HUES6 (cell line): ENCODE measurements at regions not wholly inside any gene's neighbourhood (a gene's known extent, or its start where the extent isn't known, plus 50 kb on each side); places are given as distances from the start of the nearest gene placed in this dataset.

ENCODE experiments used
- H3K27ac ChIP-seq: 2 replicates; pipeline ENCODE4 v1.7.0; 2013; ENCODE audit warnings: low read depth, mild to moderate bottlenecking, low read length, inconsistent platforms
- H3K27me3 ChIP-seq: 2 replicates; pipeline ENCODE4 v1.6.1; 2013; ENCODE audit warnings: low read length; ENCODE audit not compliant: control insufficient read depth, insufficient read depth
- H3K36me3 ChIP-seq: 2 replicates; pipeline ENCODE4 v1.6.1; 2013; ENCODE audit warnings: low read length; ENCODE audit not compliant: control insufficient read depth, insufficient read depth
- H3K4me1 ChIP-seq: 2 replicates; pipeline ENCODE4 v1.6.1; 2013; ENCODE audit warnings: low read length; ENCODE audit not compliant: control insufficient read depth, insufficient read depth
- H3K4me3 ChIP-seq: 2 replicates; pipeline ENCODE4 v1.5.1; 2013; ENCODE audit warnings: low read depth, low read length
- H3K9ac ChIP-seq: one replicate; pipeline ENCODE4 v1.6.1; 2013; ENCODE audit warnings: mild to moderate bottlenecking, low read length
- H3K9me3 ChIP-seq: 2 replicates; pipeline ENCODE4 v1.6.1; 2013; ENCODE audit warnings: low read depth, low read length; ENCODE audit not compliant: control insufficient read depth, insufficient read depth

GRCh38 chr2:149732730-149733290, 145.2 kb upstream of the MMADHC start:
- Histone ChIP-seq H3K36me3 (no peaks in the 10 kb centered on the region), H3K4me3 (no peak overlapping the region), H3K9me3 (peaks cover 11% of the 10 kb centered on the region; the same call in 1 of the 2 replicates), H3K9ac (no peak overlapping the region), H3K27ac (no peak overlapping the region), H3K27me3 (no peaks in the 10 kb centered on the region), H3K4me1 (peaks cover 11% of the 10 kb centered on the region)

GRCh38 chr2:149732001-149732685, 144.6 kb upstream of the MMADHC start:
- Histone ChIP-seq H3K4me1 (peaks cover 11% of the 10 kb centered on the region), H3K9ac (no peak overlapping the region), H3K27me3 (no peaks in the 10 kb centered on the region), H3K4me3 (no peak overlapping the region), H3K27ac (no peak overlapping the region), H3K9me3 (peaks cover 11% of the 10 kb centered on the region; the same call in 1 of the 2 replicates), H3K36me3 (no peaks in the 10 kb centered on the region)

DNA sequence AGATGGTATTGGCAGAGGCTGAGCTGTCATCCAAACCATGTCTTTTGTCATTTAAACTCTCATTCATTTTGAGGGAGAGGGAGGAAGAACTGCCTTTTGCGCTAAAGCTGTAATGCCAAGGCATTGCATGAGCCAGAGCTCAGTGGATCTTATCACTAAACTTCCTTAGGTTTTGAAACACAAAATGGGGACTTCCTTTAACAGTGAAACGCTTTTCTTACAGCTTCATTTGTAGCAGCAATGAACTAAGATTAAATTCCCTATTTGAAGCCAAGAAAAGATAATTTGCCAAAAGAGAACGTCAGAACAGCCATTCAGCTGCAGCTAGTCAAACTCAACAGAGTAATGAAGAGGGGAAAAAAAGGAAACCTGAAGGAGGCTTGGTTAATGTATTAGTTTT, 143.5 kb upstream of the MMADHC start:
- no peak overlapping the region for H3K9ac ChIP-seq
- no peaks in the 10 kb centered on the region for H3K36me3 ChIP-seq
- no peak overlapping the region for H3K27ac ChIP-seq
- peaks cover 11% of the 10 kb centered on the region for H3K4me1 ChIP-seq
- no peak overlapping the region for H3K4me3 ChIP-seq
- H3K9me3 ChIP-seq = peaks cover 6% of the 10 kb centered on the region; the same call in 1 of the 2 replicates
- no peaks in the 10 kb centered on the region for H3K27me3 ChIP-seq

DNA sequence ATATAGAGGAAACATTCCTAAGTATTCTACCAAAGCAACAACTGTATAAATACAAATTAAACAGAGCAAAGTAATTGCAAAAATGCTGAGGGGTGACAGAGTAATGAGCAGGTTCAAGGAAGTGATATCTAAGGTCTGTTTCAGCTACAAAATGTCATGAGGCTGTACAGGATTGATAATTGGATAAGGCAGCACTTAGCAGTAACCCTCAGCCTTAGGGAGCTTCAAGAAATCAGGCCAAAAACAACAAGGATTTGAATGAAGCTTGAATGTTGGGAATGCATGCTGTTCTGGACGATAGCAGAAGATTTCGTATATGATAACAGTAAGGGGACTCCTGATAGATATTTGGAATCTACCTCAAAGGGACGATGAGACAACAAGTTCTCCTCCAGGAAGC, 142.0 kb upstream of the MMADHC start:
- H3K4me1 ChIP-seq = peaks cover 11% of the 10 kb centered on the region
- H3K4me3 ChIP-seq = no peak overlapping the region
- no peaks in the 10 kb centered on the region for H3K27me3 ChIP-seq
- H3K9ac ChIP-seq = no peak overlapping the region
- no peaks in the 10 kb centered on the region for H3K9me3 ChIP-seq
- H3K27ac ChIP-seq = no peak overlapping the region
- no peaks in the 10 kb centered on the region for H3K36me3 ChIP-seq

DNA sequence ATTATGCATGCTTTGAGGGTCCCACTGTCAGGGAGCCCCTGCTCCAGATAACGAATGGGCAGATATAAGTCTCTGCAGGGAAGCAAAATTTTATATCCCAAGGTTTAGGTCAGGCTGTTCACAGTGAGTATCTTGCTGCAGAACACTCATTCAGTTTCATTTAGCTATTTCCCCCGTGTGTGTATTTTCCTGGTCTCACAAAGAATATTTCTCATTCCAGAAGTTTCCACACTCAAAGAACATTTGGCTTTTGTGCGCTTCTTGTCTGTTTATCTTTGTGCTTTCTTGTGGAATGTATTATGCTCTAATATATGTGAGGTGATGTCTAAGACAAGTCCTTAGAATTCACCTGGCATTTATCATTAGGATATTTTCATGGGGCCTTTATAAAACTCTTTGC, 140.4 kb upstream of the MMADHC start:
- Histone ChIP-seq H3K27me3 (no peaks in the 10 kb centered on the region), H3K4me3 (no peak overlapping the region), H3K36me3 (no peaks in the 10 kb centered on the region), H3K9me3 (no peaks in the 10 kb centered on the region), H3K9ac (no peak overlapping the region), H3K4me1 (peaks cover 5% of the 10 kb centered on the region; the same call in 1 of the 2 replicates), H3K27ac (no peak overlapping the region)

DNA sequence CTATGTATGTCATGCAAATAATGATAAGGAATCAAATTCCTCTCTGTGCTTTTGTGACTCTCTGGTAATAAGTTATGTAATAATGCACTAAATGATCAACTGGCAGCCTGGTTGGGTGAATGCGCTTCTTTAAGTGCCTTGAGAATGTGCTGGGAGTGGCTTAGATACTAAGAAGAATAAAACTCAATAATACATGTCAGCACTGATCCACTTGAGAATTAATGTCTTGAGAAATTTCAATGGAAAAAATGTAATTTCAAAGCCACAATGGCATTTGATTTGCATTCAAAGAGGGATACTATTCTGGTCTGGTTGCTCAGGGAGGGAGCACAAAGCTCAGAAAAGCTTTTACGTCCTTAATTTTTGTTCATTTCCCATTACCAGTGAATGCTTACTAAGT, 137.7 kb upstream of the MMADHC start:
- no peaks in the 10 kb centered on the region for H3K9me3 ChIP-seq
- no peak overlapping the region for H3K27ac ChIP-seq
- no peaks in the 10 kb centered on the region for H3K4me1 ChIP-seq
- H3K4me3 ChIP-seq = no peak overlapping the region
- H3K27me3 ChIP-seq = no peaks in the 10 kb centered on the region
- H3K9ac ChIP-seq = no peak overlapping the region
- H3K36me3 ChIP-seq = no peaks in the 10 kb centered on the region

GRCh38 chr2:149724091-149724490, 136.5 kb upstream of the MMADHC start:
- no peak overlapping the region for H3K4me3 ChIP-seq
- no peak overlapping the region for H3K9ac ChIP-seq
- no peaks in the 10 kb centered on the region for H3K27me3 ChIP-seq
- no peaks in the 10 kb centered on the region for H3K4me1 ChIP-seq
- no peak overlapping the region for H3K27ac ChIP-seq
- H3K9me3 ChIP-seq = no peaks in the 10 kb centered on the region
- H3K36me3 ChIP-seq = no peaks in the 10 kb centered on the region

- Histone ChIP-seq H3K4me1 (peaks cover 6% of the 10 kb centered on the region), H3K9ac (no peak overlapping the region), H3K4me3 (no peak overlapping the region), H3K27me3 (no peaks in the 10 kb centered on the region), H3K36me3 (no peaks in the 10 kb centered on the region), H3K27ac (no peak overlapping the region), H3K9me3 (no peaks in the 10 kb centered on the region)
Observed at GRCh38 chr2:149720615-149721014, 133.0 kb upstream of the MMADHC start.

DNA sequence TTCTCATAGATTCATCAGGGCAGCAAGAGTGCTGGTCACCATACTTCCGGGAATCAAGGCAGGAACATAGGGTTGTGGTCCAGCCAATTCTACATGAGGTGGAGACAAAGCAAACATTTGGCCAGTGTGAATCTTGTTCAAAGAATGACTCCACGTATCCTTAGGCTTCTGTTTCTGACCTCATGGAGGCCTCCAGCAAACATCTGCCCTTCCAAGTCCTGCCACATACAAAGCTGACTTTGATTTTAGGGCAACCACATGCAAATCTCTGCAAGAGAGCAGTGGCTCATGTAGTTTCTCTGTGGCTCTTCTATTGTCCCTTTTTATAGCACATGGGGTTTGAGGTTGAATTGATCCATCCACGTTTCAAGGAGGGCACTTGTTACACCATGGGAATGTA, 132.1 kb upstream of the MMADHC start:
- no peak overlapping the region for H3K4me3 ChIP-seq
- H3K27me3 ChIP-seq = no peaks in the 10 kb centered on the region
- H3K27ac ChIP-seq = no peak overlapping the region
- H3K36me3 ChIP-seq = no peaks in the 10 kb centered on the region
- H3K4me1 ChIP-seq = peaks cover 6% of the 10 kb centered on the region
- no peaks in the 10 kb centered on the region for H3K9me3 ChIP-seq
- H3K9ac ChIP-seq = no peak overlapping the region

DNA sequence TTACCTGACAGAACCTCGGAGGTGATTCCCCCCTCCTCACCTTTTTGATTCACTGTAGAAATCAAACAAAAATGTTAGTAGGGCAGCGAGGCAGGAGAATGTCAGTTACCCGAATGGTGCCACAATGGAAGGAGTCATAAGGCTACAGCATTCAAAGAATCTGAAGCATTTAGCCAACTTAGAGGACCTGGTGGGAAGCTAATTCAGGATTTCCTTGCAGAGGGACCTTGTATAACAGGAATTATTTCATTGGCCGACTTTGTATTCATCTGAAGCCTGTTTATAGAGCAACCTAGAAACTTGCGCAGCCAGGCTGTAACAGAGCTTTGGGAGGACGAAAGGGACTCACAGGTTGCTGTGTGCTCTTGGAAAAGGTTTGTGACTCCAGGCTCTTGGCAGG, 129.1 kb upstream of the MMADHC start:
- H3K9ac ChIP-seq = no peak overlapping the region
- peaks cover 6% of the 10 kb centered on the region for H3K4me1 ChIP-seq

DNA sequence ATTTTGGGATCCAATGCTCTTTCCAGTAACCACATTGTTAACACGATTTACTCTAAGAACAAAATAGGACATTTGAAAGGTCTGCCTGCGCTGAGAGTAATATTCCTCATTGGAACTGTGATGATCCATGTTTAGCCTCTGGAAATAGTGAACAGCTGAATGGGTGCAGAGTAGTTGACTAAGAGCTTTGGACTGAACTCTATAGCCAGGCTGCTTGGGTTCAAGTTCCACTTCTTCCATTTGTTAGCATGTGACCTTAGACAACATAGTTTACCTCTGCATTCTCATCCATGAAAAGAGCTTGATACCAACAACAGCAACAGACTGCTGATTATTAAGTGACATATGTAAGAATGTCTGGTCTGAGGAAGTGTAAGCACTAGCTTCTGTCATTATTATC, 128.3 kb upstream of the MMADHC start:
- Histone ChIP-seq H3K27ac (no peak overlapping the region), H3K4me3 (no peak overlapping the region), H3K4me1 (peaks cover 6% of the 10 kb centered on the region), H3K9me3 (no peaks in the 10 kb centered on the region), H3K27me3 (no peaks in the 10 kb centered on the region), H3K36me3 (no peaks in the 10 kb centered on the region), H3K9ac (no peak overlapping the region)

More for the DNA sequence above, 129.1 kb upstream of the MMADHC start:
- H3K4me3 ChIP-seq = no peak overlapping the region
- no peaks in the 10 kb centered on the region for H3K36me3 ChIP-seq
- H3K9me3 ChIP-seq = no peaks in the 10 kb centered on the region
- H3K27me3 ChIP-seq = no peaks in the 10 kb centered on the region
- H3K27ac ChIP-seq = no peak overlapping the region
